ENCODE measurements at regions not wholly inside any gene's neighbourhood (a gene's known extent, or its start where the extent isn't known, plus 50 kb on each side); places are given as distances from the start of the nearest gene placed in this dataset.

- no peak for TF ChIP-seq MAX (IDR thresholded peaks at IDR 0.05)
- TF ChIP-seq CREB1 (IDR thresholded peaks at IDR 0.05; ENCODE audit: low read depth), result no peak
- TF ChIP-seq NFIC (IDR thresholded peaks at IDR 0.05), result no peak
- no peak for TF ChIP-seq YY1 (IDR thresholded peaks at IDR 0.05; ENCODE audit: low read depth)
- TF ChIP-seq TEAD4 (IDR thresholded peaks at IDR 0.05), result no peak
- TF ChIP-seq USF1 (IDR thresholded peaks at IDR 0.05), result no peak
- no peak for TF ChIP-seq TCF12 (IDR thresholded peaks at IDR 0.05; ENCODE audit: low read depth)
- TF ChIP-seq ZBTB7A (IDR thresholded peaks at IDR 0.05; ENCODE audit: low read depth), result no peak
- no peak for TF ChIP-seq CEBPB (IDR thresholded peaks at IDR 0.05)
- no peak for TF ChIP-seq TAF1 (IDR thresholded peaks at IDR 0.05; ENCODE audit: low read depth)
- no peak for TF ChIP-seq RAD21 (IDR thresholded peaks at IDR 0.05; ENCODE audit: low read depth)
- no peak for TF ChIP-seq EGR1 (IDR thresholded peaks at IDR 0.05)
- no peak for TF ChIP-seq EP300 (IDR thresholded peaks at IDR 0.05; ENCODE audit: borderline replicate concordance)
- no peak for TF ChIP-seq REST (IDR thresholded peaks at IDR 0.05; ENCODE audit: low read depth)
- TF ChIP-seq FOXM1 (IDR thresholded peaks at IDR 0.05; ENCODE audit: borderline replicate concordance, low read depth), result no peak
Observed at GRCh38 chr4:152112887-152113286, 352.1 kb upstream of the GATB start.

- TF ChIP-seq RAD21 (IDR thresholded peaks at IDR 0.05; ENCODE audit: low read depth) (no peak), ZBTB7A (IDR thresholded peaks at IDR 0.05; ENCODE audit: low read depth) (no peak), FOXM1 (IDR thresholded peaks at IDR 0.05; ENCODE audit: borderline replicate concordance, low read depth) (no peak), TCF12 (IDR thresholded peaks at IDR 0.05; ENCODE audit: low read depth) (no peak), USF1 (IDR thresholded peaks at IDR 0.05) (no peak), TEAD4 (IDR thresholded peaks at IDR 0.05) (no peak), NFIC (IDR thresholded peaks at IDR 0.05) (no peak), YY1 (IDR thresholded peaks at IDR 0.05; ENCODE audit: low read depth) (no peak), REST (IDR thresholded peaks at IDR 0.05; ENCODE audit: low read depth) (no peak), CEBPB (IDR thresholded peaks at IDR 0.05) (no peak), TAF1 (IDR thresholded peaks at IDR 0.05; ENCODE audit: low read depth) (no peak), EGR1 (IDR thresholded peaks at IDR 0.05) (no peak), CREB1 (IDR thresholded peaks at IDR 0.05; ENCODE audit: low read depth) (no peak)
Observed at GRCh38 chr4:152112190-152112589, 351.4 kb upstream of the GATB start.

GRCh38 chr4:152110780-152111179 lies 350.0 kb upstream of the GATB start:
- TF ChIP-seq TAF1 (IDR thresholded peaks at IDR 0.05; ENCODE audit: low read depth) (no peak), MAX (IDR thresholded peaks at IDR 0.05) (no peak)

- no peak for TF ChIP-seq FOXM1 (IDR thresholded peaks at IDR 0.05; ENCODE audit: borderline replicate concordance, low read depth)
- TF ChIP-seq TAF1 (IDR thresholded peaks at IDR 0.05; ENCODE audit: low read depth), result no peak
- TF ChIP-seq TCF12 (IDR thresholded peaks at IDR 0.05; ENCODE audit: low read depth), result no peak
- TF ChIP-seq REST (IDR thresholded peaks at IDR 0.05; ENCODE audit: low read depth), result no peak
- no peak for TF ChIP-seq USF1 (IDR thresholded peaks at IDR 0.05)
- no peak for TF ChIP-seq YY1 (IDR thresholded peaks at IDR 0.05; ENCODE audit: low read depth)
- no peak for TF ChIP-seq NFIC (IDR thresholded peaks at IDR 0.05)
- TF ChIP-seq MAX (IDR thresholded peaks at IDR 0.05), result no peak
- no peak for TF ChIP-seq EP300 (IDR thresholded peaks at IDR 0.05; ENCODE audit: borderline replicate concordance)
- no peak for TF ChIP-seq EGR1 (IDR thresholded peaks at IDR 0.05)
- TF ChIP-seq TEAD4 (IDR thresholded peaks at IDR 0.05), result no peak
- TF ChIP-seq RAD21 (IDR thresholded peaks at IDR 0.05; ENCODE audit: low read depth), result no peak
- no peak for TF ChIP-seq CREB1 (IDR thresholded peaks at IDR 0.05; ENCODE audit: low read depth)
- TF ChIP-seq ZBTB7A (IDR thresholded peaks at IDR 0.05; ENCODE audit: low read depth), result no peak
- no peak for TF ChIP-seq CEBPB (IDR thresholded peaks at IDR 0.05)
Observed at GRCh38 chr4:152109531-152110509, 349.0 kb upstream of the GATB start.
